Osteocyte (in vitro differentiated cells): ENCODE measurements at regions not wholly inside any gene's neighbourhood (a gene's known extent, or its start where the extent isn't known, plus 50 kb on each side); places are given as distances from the start of the nearest gene placed in this dataset.
"Not testable (repeated sequence)": the region's sequence is repeated elsewhere in the genome, so short reads cannot be mapped to it uniquely, and the experiment has no call there.

ENCODE experiments used
- DNase-seq: peaks from one replicate; pipeline ENCODE4 v3.0.0; 2021; ENCODE audit warnings: mixed read lengths; ENCODE audit not compliant: unreplicated experiment; ENCODE audit errors: extremely low spot score
- H3K27ac Mint-ChIP-seq: one replicate; pipeline ENCODE4 v1.8.0; 2021; ENCODE audit warnings: mild to moderate bottlenecking, mixed read lengths; ENCODE audit not compliant: unreplicated experiment
- H3K27me3 Mint-ChIP-seq: one replicate; pipeline ENCODE4 v1.8.0; 2021; ENCODE audit warnings: mixed read lengths; ENCODE audit not compliant: unreplicated experiment
- H3K36me3 Mint-ChIP-seq: one replicate; pipeline ENCODE4 v1.8.0; 2021; ENCODE audit warnings: mixed read lengths; ENCODE audit not compliant: unreplicated experiment
- H3K4me1 Mint-ChIP-seq: one replicate; pipeline ENCODE4 v1.8.0; 2021; ENCODE audit warnings: mixed read lengths; ENCODE audit not compliant: unreplicated experiment
- H3K4me3 Mint-ChIP-seq: one replicate; pipeline ENCODE4 v1.8.0; 2021; ENCODE audit warnings: mild to moderate bottlenecking, moderate library complexity, mixed read lengths; ENCODE audit not compliant: unreplicated experiment
- H3K9me3 Mint-ChIP-seq: one replicate; pipeline ENCODE4 v1.8.0; 2021; ENCODE audit warnings: mixed read lengths; ENCODE audit not compliant: unreplicated experiment
- CTCF ChIP-seq: fragments of 200-600 bp; sonication (generic); IDR thresholded peaks from 2 replicates; pipeline ENCODE4 v1.5.0; 2021; ENCODE audit warnings: antibody characterized with exemption, mild to moderate bottlenecking, moderate library complexity

DNA sequence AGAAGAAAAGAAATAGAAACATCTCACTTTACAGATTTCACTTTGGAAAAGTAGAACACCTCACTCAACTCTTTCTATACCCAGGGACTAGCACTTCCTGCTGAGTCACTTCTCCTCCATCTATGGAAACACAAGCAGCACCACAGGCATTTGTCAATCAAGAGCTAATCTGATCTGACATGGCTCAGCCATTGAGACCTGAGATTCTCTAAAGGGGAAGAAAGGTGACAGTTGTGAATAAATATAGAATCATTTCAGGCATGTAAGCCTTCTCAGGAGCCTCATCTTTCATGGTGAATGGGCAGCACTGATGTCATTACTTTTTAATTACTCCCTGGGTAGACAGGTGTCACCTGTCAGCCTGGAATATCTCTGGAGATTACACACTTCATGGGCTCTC lies 559.8 kb downstream of the HINT1 start:
- H3K4me1 Mint-ChIP-seq = no peaks in the 10 kb centered on the region
- no peak for DNase-seq
- no peak for TF ChIP-seq CTCF
- H3K27ac Mint-ChIP-seq = no peak overlapping the region
- no peaks in the 10 kb centered on the region for H3K36me3 Mint-ChIP-seq
- peaks cover 4% of the 10 kb centered on the region for H3K9me3 Mint-ChIP-seq
- H3K27me3 Mint-ChIP-seq = no peaks in the 10 kb centered on the region
- H3K4me3 Mint-ChIP-seq = no peak overlapping the region

DNA sequence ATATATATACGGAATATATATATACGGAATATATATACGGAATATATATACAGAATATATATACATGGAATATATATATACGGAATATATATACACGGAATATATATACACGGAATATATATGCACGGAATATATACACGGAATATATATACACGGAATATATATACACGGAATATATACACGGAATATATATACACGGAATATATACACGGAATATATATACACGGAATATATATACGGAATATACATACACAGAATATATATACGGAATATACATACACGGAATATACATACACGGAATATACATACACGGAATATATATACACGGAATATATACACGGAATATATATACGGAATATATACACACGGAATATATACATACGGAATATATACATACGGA lies 568.4 kb downstream of the HINT1 start:
- not testable (repeated sequence) for DNase-seq, H3K36me3 Mint-ChIP-seq

DNA sequence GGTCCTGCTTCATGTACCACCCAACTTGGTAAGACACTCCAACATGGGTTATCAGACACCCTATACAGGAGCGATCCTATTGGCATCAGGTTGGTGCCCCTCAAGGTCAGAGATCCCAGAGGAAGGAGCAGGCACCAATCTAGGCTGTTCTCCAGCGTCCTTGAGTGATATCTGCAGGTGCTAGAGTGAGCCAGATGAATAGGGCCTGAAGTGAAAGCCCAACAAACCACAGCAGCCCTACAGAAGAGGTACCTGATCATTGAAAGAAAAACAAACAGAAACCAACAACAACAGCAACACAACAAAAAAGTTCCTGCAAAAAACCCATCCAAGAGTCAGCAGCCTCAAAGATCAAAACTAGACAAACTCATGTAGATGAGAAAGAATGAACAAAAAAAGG lies 584.8 kb downstream of the HINT1 start:
- no peak for TF ChIP-seq CTCF
- Mint-ChIP-seq H3K9me3 (peaks cover 4% of the 10 kb centered on the region), H3K27me3 (no peaks in the 10 kb centered on the region), H3K27ac (no peak overlapping the region), H3K36me3 (no peaks in the 10 kb centered on the region), H3K4me1 (no peaks in the 10 kb centered on the region), H3K4me3 (no peak overlapping the region)
- no peak for DNase-seq

More for the DNA sequence above, 568.4 kb downstream of the HINT1 start:
- not testable (repeated sequence) for H3K27me3 Mint-ChIP-seq, H3K4me1 Mint-ChIP-seq, H3K4me3 Mint-ChIP-seq, H3K27ac Mint-ChIP-seq
- peaks cover 11% of the 10 kb centered on the region for H3K9me3 Mint-ChIP-seq

DNA sequence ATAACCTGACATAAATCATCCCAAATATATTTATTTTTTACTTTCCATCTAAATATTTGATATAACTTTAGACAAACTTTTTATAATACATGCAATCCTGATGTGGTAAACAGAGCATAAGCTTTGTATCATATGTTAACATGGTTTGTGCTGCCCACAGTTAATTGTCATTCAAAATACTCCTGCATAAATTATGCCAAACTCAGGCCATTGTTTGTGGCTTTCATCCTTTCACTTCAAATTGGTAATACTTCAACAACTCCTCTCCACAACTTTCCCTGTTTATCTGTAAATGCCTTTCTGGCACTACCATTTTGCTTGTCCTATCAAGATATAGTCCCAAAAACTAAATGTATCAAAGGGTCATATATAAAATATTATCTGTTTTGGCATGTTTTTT lies 586.7 kb downstream of the HINT1 start:
- no peak for TF ChIP-seq CTCF
- no peaks in the 10 kb centered on the region for H3K4me1 Mint-ChIP-seq
- no peak overlapping the region for H3K4me3 Mint-ChIP-seq
- peaks cover 8% of the 10 kb centered on the region for H3K9me3 Mint-ChIP-seq
- no peaks in the 10 kb centered on the region for H3K36me3 Mint-ChIP-seq
- H3K27me3 Mint-ChIP-seq = no peaks in the 10 kb centered on the region
- no peak overlapping the region for H3K27ac Mint-ChIP-seq
- DNase-seq = no peak

- TF ChIP-seq CTCF = no peak
- no peaks in the 10 kb centered on the region for H3K27me3 Mint-ChIP-seq
- H3K27ac Mint-ChIP-seq = no peak overlapping the region
- H3K4me1 Mint-ChIP-seq = peaks cover 3% of the 10 kb centered on the region
- peaks cover 1% of the 10 kb centered on the region for H3K36me3 Mint-ChIP-seq
- no peak overlapping the region for H3K4me3 Mint-ChIP-seq
- DNase-seq = no peak
- peaks cover 9% of the 10 kb centered on the region for H3K9me3 Mint-ChIP-seq
Measured at GRCh38 chr5:130571076-130571475, 594.0 kb downstream of the HINT1 start.

GRCh38 chr5:130568791-130569190 lies 596.3 kb downstream of the HINT1 start:
- no peak for DNase-seq
- Mint-ChIP-seq H3K36me3 (peaks cover 1% of the 10 kb centered on the region), H3K27ac (no peak overlapping the region), H3K27me3 (no peaks in the 10 kb centered on the region), H3K9me3 (peaks cover 5% of the 10 kb centered on the region), H3K4me1 (peaks cover 3% of the 10 kb centered on the region), H3K4me3 (no peak overlapping the region)
- no peak for TF ChIP-seq CTCF
